Stomach (tissue), 8 donors: ENCODE measurements at regions not wholly inside any gene's neighbourhood (a gene's known extent, or its start where the extent isn't known, plus 50 kb on each side); places are given as distances from the start of the nearest gene placed in this dataset.

Experiments used
- DNase-seq, 2 donors: peaks; one replicate each; pipeline versions ENCODE4 v3.0.0 to v3.0.0-alpha.2; 2013 to 2019
- H3K27ac ChIP-seq, 5 donors: fragments of 200-600 bp in 4 of 5; sonication (generic) in 4 of 5; one replicate each; pipeline ENCODE4 v1.5.1; 2013 to 2019; ENCODE audit warnings: mild to moderate bottlenecking in 1 of 5, moderate library complexity in 1 of 5
- H3K27me3 ChIP-seq, 3 donors: fragments of 200-600 bp; sonication (generic); one replicate each; pipeline ENCODE4 v1.5.1; 2017 to 2019; ENCODE audit warnings: mixed run types in 1 of 3
- H3K36me3 ChIP-seq, 4 donors: fragments of 200-600 bp; sonication (generic); 1 replicate in 3 of 4; 2 replicates in 1 of 4; pipeline ENCODE4 v1.5.1; 2016 to 2019
- H3K4me1 ChIP-seq, 4 donors: fragments of 200-600 bp; sonication (generic); one replicate each; pipeline ENCODE4 v1.5.1; 2016 to 2019
- H3K4me3 ChIP-seq, 4 donors: fragments of 200-600 bp; sonication (generic) in 3 of 4; one replicate each; pipeline ENCODE4 v1.5.1; 2016 to 2019; ENCODE audit warnings: mild to moderate bottlenecking in 1 of 4
- H3K9me3 ChIP-seq, 4 donors: fragments of 200-600 bp; sonication (generic); one replicate each; pipeline ENCODE4 v1.5.1; 2016 to 2019
- EP300 ChIP-seq: sonication (generic); formaldehyde crosslinking; IDR thresholded peaks from one replicate; pipeline ENCODE4 v1.6.1; 2017; ENCODE audit warnings: antibody characterized with exemption
- POLR2A ChIP-seq, 4 donors: fragments of 450-650 bp; IDR thresholded peaks; one replicate each; pipeline ENCODE4 v1.6.1; 2016; ENCODE audit warnings: antibody characterized with exemption in 4 of 4, control low read depth in 2 of 4, mild to moderate bottlenecking in 1 of 4, moderate library complexity in 1 of 4
- POLR2AphosphoS5 ChIP-seq, 3 donors: sonication (generic); formaldehyde crosslinking; IDR thresholded peaks; one replicate each; pipeline ENCODE4 v1.6.1; 2016; ENCODE audit warnings: antibody characterized with exemption in 3 of 3
- WGBS, 5 donors: extraction: QIAGEN DNeasy Blood & Tissue Kit in 3 of 5; methylation state at CpG; one replicate each; pipeline versions ENCODE4 v1.1.5 to v1.1.7; 2013 to 2018; 5-methylcytosine and 5-hydroxymethylcytosine counted together
- intact Hi-C: fragments of 100-400 bp; cut with DNase I; formaldehyde crosslinking; loops from one replicate; pipeline ENCODE4 v1.15.1; 2023; ENCODE audit warnings: low total_unique reads
- TF ChIP-seq, protein P1 (sequence below), 7 experiments: fragments of 450-650 bp in 4 of 7; fragments of 200-600 bp in 3 of 7; sonication (generic) in 3 of 7; IDR thresholded peaks; one replicate each; pipeline ENCODE4 v1.5.1; 2016 to 2019; ENCODE audit warnings: antibody characterized with exemption in 7 of 7, control low read depth in 2 of 7, mild to moderate bottlenecking in 1 of 7
- donor health status: healthy with polysubstance abuse.
- donor health status: Bipolar disorder and iron deficiency.
- donor health status: healthy.

DNA sequence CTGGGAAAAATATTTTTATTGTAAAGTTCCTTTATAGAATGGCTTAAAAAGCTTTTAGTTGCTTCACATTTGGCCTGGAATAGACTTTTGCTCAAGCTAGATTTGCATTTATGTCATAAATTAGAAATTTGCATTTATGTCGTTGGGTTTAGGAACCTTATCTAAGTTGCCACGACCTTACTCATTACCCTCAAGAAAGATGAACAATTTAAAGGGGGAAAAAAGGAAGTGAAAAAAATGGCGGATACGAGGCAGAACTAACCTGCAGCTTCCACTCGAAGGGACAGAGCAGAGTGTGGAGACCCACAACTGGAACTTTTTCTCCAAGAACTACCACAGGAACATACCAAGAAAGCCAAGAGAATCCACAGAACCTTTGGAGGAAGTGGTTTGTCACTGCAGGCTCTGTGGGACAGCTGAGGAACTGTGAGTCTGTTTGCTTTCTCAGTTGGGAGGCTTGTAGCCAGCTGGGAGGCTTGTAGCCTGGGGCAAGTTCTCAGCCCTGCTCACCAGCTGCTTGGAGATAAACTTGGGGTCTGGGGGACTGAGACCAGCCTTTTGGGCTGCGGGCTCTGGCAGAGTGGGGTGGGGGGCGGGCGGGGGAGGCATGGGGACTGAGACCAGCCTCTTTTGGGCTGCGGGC lies 349.9 kb upstream of the MEIS1 start:
- H3K9me3 ChIP-seq, result peaks cover 0 to 6% (median 2%) of the 10 kb centered on the region in 4 donors
- 74 to 91% (median 83%) methylated on average over 5 to 9 of the region's 9 CpGs for WGBS, 5 donors
- H3K4me3 ChIP-seq, result no peak overlapping the region
- intact Hi-C loops, result no loop called here
- no peaks in the 10 kb centered on the region for H3K4me1 ChIP-seq
- TF ChIP-seq EP300 (no peak), POLR2A (IDR thresholded peaks at IDR 0.05) (no peak), POLR2AphosphoS5 (IDR thresholded peaks at IDR 0.05) (no peak)
- TF ChIP-seq, protein P1, sequence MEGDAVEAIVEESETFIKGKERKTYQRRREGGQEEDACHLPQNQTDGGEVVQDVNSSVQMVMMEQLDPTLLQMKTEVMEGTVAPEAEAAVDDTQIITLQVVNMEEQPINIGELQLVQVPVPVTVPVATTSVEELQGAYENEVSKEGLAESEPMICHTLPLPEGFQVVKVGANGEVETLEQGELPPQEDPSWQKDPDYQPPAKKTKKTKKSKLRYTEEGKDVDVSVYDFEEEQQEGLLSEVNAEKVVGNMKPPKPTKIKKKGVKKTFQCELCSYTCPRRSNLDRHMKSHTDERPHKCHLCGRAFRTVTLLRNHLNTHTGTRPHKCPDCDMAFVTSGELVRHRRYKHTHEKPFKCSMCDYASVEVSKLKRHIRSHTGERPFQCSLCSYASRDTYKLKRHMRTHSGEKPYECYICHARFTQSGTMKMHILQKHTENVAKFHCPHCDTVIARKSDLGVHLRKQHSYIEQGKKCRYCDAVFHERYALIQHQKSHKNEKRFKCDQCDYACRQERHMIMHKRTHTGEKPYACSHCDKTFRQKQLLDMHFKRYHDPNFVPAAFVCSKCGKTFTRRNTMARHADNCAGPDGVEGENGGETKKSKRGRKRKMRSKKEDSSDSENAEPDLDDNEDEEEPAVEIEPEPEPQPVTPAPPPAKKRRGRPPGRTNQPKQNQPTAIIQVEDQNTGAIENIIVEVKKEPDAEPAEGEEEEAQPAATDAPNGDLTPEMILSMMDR (IDR thresholded peaks at IDR 0.05), result no peak
- no peaks in the 10 kb centered on the region for H3K36me3 ChIP-seq
- no peak overlapping the region for H3K27ac ChIP-seq
- H3K27me3 ChIP-seq, result peaks cover 0 to 12% (median 0%) of the 10 kb centered on the region in 3 donors
- no peak for DNase-seq

DNA sequence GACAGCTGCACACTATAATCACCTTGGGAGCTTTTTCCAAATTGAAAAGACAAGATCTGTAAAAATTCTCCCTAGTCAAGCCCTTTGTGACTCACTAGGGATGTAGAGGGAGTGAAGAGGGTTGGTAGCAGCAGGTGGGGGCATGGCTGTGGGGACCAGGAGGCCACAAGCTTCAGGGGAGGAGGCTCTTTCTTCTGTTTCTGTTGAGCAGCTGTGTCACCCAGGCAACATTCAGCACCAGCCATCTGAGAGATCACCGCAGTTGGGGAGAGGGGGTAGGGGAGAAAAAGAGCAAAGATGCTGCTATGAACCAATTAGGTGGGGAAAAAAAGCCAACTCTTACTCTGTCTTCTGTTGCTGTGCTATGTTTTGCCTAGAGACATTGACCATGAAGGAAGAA lies 352.3 kb upstream of the MEIS1 start:
- 80 to 100% (median 87%) methylated on average over 1 of the region's 1 CpG for WGBS, 5 donors
- Histone ChIP-seq H3K27ac (no peak overlapping the region), H3K36me3 (no peaks in the 10 kb centered on the region), H3K27me3 (peaks cover 0 to 12% (median 0%) of the 10 kb centered on the region in 3 donors), H3K9me3 (peaks cover 0 to 3% (median 0%) of the 10 kb centered on the region in 4 donors), H3K4me3 (no peak overlapping the region), H3K4me1 (no peaks in the 10 kb centered on the region)
- TF ChIP-seq POLR2AphosphoS5 (IDR thresholded peaks at IDR 0.05) (no peak), EP300 (no peak), POLR2A (IDR thresholded peaks at IDR 0.05) (no peak)
- TF ChIP-seq, protein P1 (IDR thresholded peaks at IDR 0.05), result no peak
- intact Hi-C loops, result no loop called here
- peak in 1 of 2 donors; percentile 14 for DNase-seq

DNA sequence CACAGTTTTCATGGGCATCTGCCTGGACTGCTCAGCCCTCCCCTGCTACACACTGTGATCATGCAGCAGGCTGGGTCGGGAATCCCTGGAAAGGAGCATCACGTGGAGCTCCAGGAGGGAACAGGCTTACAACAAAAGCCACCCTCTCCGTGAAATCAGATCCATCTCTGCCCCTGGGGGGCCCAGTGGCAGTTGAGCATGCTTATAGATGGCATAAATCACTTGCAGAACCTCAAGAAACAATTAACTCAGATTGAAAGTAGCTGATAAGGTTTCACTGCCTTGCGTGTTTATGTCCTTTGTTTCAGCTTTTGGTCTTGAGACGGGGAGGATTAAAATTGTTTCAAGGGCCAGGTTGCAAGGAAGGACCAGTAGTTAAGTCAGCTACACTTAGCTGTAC lies 354.8 kb upstream of the MEIS1 start:
- H3K27ac ChIP-seq, result no peak overlapping the region
- TF ChIP-seq POLR2A (IDR thresholded peaks at IDR 0.05) (no peak), EP300 (no peak), POLR2AphosphoS5 (IDR thresholded peaks at IDR 0.05) (no peak)
- TF ChIP-seq, protein P1 (IDR thresholded peaks at IDR 0.05), result no peak
- no peaks in the 10 kb centered on the region for H3K9me3 ChIP-seq
- H3K4me1 ChIP-seq, result no peaks in the 10 kb centered on the region
- H3K36me3 ChIP-seq, result no peaks in the 10 kb centered on the region
- H3K27me3 ChIP-seq, result peaks cover 0 to 8% (median 0%) of the 10 kb centered on the region in 3 donors
- intact Hi-C loops, result no loop called here
- H3K4me3 ChIP-seq, result no peak overlapping the region
- WGBS, 5 donors, result 25 to 39% (median 37%) methylated on average over 2 to 5 of the region's 5 CpGs
- DNase-seq, result no peak

DNA sequence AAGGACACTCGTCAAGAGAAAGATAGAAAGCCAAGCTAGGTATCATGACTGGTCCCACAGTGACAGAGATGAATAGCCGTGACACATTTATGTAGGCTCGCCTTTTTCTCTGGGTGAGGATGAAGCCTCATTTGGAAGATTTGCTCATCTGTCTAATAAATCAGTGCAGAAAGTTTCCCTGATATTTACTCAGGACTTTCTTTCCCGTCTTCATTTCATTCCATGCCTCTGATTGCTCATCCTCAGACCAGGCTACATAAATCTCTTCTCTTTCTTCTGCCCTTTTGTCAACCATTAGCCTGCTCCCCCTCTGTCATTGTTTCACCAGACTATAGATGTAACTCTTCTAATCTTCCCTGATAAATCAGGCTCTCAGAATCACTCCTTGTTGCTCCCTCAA lies 361.8 kb upstream of the MEIS1 start:
- Histone ChIP-seq H3K36me3 (no peaks in the 10 kb centered on the region), H3K4me1 (peaks cover 0 to 7% (median 1%) of the 10 kb centered on the region in 4 donors), H3K4me3 (no peak overlapping the region), H3K27ac (no peak overlapping the region), H3K9me3 (no peaks in the 10 kb centered on the region), H3K27me3 (no peaks in the 10 kb centered on the region)
- intact Hi-C loops, result no loop called here
- WGBS, 5 donors, result 83 to 91% (median 87%) methylated on average over 4 of the region's 4 CpGs
- no peak for TF ChIP-seq POLR2AphosphoS5 (IDR thresholded peaks at IDR 0.05)
- TF ChIP-seq, protein P1 (IDR thresholded peaks at IDR 0.05), result no peak
- TF ChIP-seq POLR2A (IDR thresholded peaks at IDR 0.05), result no peak
- no peak for TF ChIP-seq EP300
- no peak for DNase-seq
